ENCODE measurements at regions not wholly inside any gene's neighbourhood (a gene's known extent, or its start where the extent isn't known, plus 50 kb on each side); places are given as distances from the start of the nearest gene placed in this dataset.

GRCh38 chr6:130692659-130693058, 134.5 kb upstream of the SMLR1 start:
- no peak for DNase-seq (ENCODE audit: extremely low read depth in 1 of 4, low spot score in 3 of 4)
- FAIRE-seq: no peak
- Histone ChIP-seq H3K79me2 (ENCODE audit: control insufficient read depth, insufficient read depth, low read length) (no peaks in the 10 kb centered on the region), H3K4me3 (no peak overlapping the region), H3K9me1 (ENCODE audit: control insufficient read depth, insufficient read depth, low read length) (no peaks in the 10 kb centered on the region), H3K4me2 (ENCODE audit: insufficient read depth, low read length) (no peak overlapping the region), H2AFZ (ENCODE audit: low read depth, low read length) (no peak overlapping the region), H3K9me3 (replicated peaks; ENCODE audit: control insufficient read depth, insufficient read depth, low read depth, low read length) (no peaks in the 10 kb centered on the region), H3K27me3 (ENCODE audit: control insufficient read depth in 2 of 2, insufficient read depth in 2 of 2, low read length in 2 of 2) (no peaks in the 10 kb centered on the region), H3K27ac (ENCODE audit: extremely low read depth, low read depth, low read length) (no peak overlapping the region), H4K20me1 (replicated peaks; ENCODE audit: control insufficient read depth, insufficient read depth, low read length) (no peaks in the 10 kb centered on the region), H3K4me1 (replicated peaks in 1 of 2; ENCODE audit: control insufficient read depth in 2 of 2, insufficient read depth in 2 of 2, low read length in 2 of 2) (no peaks in the 10 kb centered on the region), H3K9ac (ENCODE audit: insufficient read depth in 1 of 2, low read depth in 2 of 2, low read length in 2 of 2) (no peak overlapping the region), H3K36me3 (ENCODE audit: control insufficient read depth, insufficient read depth, low read length) (no peaks in the 10 kb centered on the region)
- POLR2A ChIA-PET: no interaction called here
- WGBS (ENCODE audit: insufficient coverage, low coverage, missing lambda C conversion rate): 0% methylated on average over 2 of the region's 2 CpGs
- TF ChIP-seq CBX1 (IDR thresholded peaks at IDR 0.05; ENCODE audit: low read depth) (no peak), HOXB6 (CRISPR knock-in tag; IDR thresholded peaks at IDR 0.05; ENCODE audit: borderline replicate concordance) (no peak), ZNF609 (CRISPR knock-in tag; IDR thresholded peaks at IDR 0.05; ENCODE audit: borderline replicate concordance) (no peak)
- no peak for ATAC-seq
- intact Hi-C loops (cut with micrococcal nuclease) (no loop called here), in situ Hi-C loops (cut with MboI) (no loop called here)
- CTCF ChIA-PET (ENCODE audit: low intra/inter-chr PET ratio): no interaction called here
- BruUV-seq (replicated peaks): no TSS peak
